PC-3 (cell line): ENCODE measurements at regions not wholly inside any gene's neighbourhood (a gene's known extent, or its start where the extent isn't known, plus 50 kb on each side); places are given as distances from the start of the nearest gene placed in this dataset.

ENCODE experiments used
- EZH2 ChIP-seq: fragments of 300-600 bp; sonication (generic); IDR thresholded peaks from one replicate; pipeline ENCODE4 v1.6.1; 2017; ENCODE audit warnings: antibody characterized with exemption, mild to moderate bottlenecking, low read length; ENCODE audit not compliant: unreplicated experiment
- TF ChIP-seq, protein P1 (sequence below): fragments of 300-600 bp; sonication (generic); conservative IDR thresholded peaks from 2 replicates; pipeline ENCODE4 v1.5.1; 2017; ENCODE audit warnings: antibody characterized with exemption, low read depth, mild to moderate bottlenecking, low read length

DNA sequence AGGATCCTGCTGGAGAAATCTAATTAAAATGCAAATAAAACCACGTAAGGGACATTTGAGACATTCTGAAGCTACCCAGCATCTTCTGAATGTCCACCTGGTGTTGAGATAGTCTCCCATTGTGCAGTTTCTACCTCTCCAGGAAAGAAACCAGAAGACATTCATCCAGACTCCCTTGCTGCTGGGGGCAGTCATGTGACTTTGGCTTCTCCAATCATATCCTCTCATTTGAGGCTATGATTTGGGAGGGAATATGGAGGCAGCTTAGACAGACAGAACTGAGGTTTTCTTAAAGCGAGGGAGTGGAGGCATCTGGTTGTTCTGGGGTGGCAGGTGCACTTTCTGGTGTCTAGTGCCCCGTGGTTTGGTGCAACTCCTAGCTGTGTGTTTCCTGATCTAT is 315.2 kb upstream of the SULF2 start:
- TF ChIP-seq, protein P1, sequence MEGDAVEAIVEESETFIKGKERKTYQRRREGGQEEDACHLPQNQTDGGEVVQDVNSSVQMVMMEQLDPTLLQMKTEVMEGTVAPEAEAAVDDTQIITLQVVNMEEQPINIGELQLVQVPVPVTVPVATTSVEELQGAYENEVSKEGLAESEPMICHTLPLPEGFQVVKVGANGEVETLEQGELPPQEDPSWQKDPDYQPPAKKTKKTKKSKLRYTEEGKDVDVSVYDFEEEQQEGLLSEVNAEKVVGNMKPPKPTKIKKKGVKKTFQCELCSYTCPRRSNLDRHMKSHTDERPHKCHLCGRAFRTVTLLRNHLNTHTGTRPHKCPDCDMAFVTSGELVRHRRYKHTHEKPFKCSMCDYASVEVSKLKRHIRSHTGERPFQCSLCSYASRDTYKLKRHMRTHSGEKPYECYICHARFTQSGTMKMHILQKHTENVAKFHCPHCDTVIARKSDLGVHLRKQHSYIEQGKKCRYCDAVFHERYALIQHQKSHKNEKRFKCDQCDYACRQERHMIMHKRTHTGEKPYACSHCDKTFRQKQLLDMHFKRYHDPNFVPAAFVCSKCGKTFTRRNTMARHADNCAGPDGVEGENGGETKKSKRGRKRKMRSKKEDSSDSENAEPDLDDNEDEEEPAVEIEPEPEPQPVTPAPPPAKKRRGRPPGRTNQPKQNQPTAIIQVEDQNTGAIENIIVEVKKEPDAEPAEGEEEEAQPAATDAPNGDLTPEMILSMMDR, result no peak
- TF ChIP-seq EZH2, result no peak
